Skeletal muscle tissue (tissue), 3 donors: ENCODE measurements at regions not wholly inside any gene's neighbourhood (a gene's known extent, or its start where the extent isn't known, plus 50 kb on each side); places are given as distances from the start of the nearest gene placed in this dataset.

ENCODE experiments used
- H3K27ac ChIP-seq: one replicate; pipeline ENCODE4 v1.7.0; 2013; ENCODE audit warnings: mild to moderate bottlenecking, low read depth, low read length, inconsistent platforms
- H3K27me3 ChIP-seq, 3 donors: one replicate each; pipeline ENCODE4 v1.7.0; 2013; ENCODE audit warnings: low read length in 3 of 3; ENCODE audit not compliant: control insufficient read depth in 3 of 3, insufficient read depth in 3 of 3
- H3K36me3 ChIP-seq, 3 donors: one replicate each; pipeline ENCODE4 v1.7.0; 2013; ENCODE audit warnings: low read length in 3 of 3; ENCODE audit not compliant: control insufficient read depth in 3 of 3, insufficient read depth in 3 of 3
- H3K4me1 ChIP-seq, 3 donors: one replicate each; pipeline ENCODE4 v1.7.0; 2013; ENCODE audit warnings: low read length in 3 of 3, mild to moderate bottlenecking in 3 of 3; ENCODE audit not compliant: control insufficient read depth in 3 of 3, insufficient read depth in 3 of 3
- H3K4me3 ChIP-seq, 3 donors: one replicate each; pipeline ENCODE4 v1.7.0; 2013; ENCODE audit warnings: low read length in 3 of 3
- H3K9ac ChIP-seq, 3 donors: one replicate each; pipeline ENCODE4 v1.7.0; 2013; ENCODE audit warnings: low read length in 3 of 3, mild to moderate bottlenecking in 3 of 3, moderate library complexity in 2 of 3, low read depth in 1 of 3
- H3K9me3 ChIP-seq, 3 donors: one replicate each; pipeline ENCODE4 v1.7.0; 2013; ENCODE audit warnings: low read length in 3 of 3; ENCODE audit not compliant: control insufficient read depth in 3 of 3
- donor health status: Osteomylitis.

- no peaks in the 10 kb centered on the region for H3K36me3 ChIP-seq
- H3K9ac ChIP-seq, result no peak overlapping the region
- no peaks in the 10 kb centered on the region for H3K9me3 ChIP-seq
- H3K27me3 ChIP-seq, result no peaks in the 10 kb centered on the region
- H3K4me3 ChIP-seq, result no peak overlapping the region
- H3K27ac ChIP-seq, result no peak overlapping the region
- H3K4me1 ChIP-seq, result peaks cover 0 to 18% (median 2%) of the 10 kb centered on the region in 3 donors
Observed at GRCh38 chr3:72134989-72135451, 350.1 kb upstream of the PROK2 start.

GRCh38 chr3:72133329-72134011, 348.5 kb upstream of the PROK2 start:
- Histone ChIP-seq H3K9me3 (no peaks in the 10 kb centered on the region), H3K9ac (no peak overlapping the region), H3K27me3 (no peaks in the 10 kb centered on the region), H3K4me1 (peaks cover 8 to 28% (median 12%) of the 10 kb centered on the region in 3 donors), H3K27ac (no peak overlapping the region), H3K4me3 (no peak overlapping the region), H3K36me3 (no peaks in the 10 kb centered on the region)

GRCh38 chr3:72131899-72132298, 347.0 kb upstream of the PROK2 start:
- H3K4me1 ChIP-seq, result peaks cover 8 to 20% (median 12%) of the 10 kb centered on the region in 3 donors
- no peaks in the 10 kb centered on the region for H3K27me3 ChIP-seq
- H3K9ac ChIP-seq, result no peak overlapping the region
- H3K9me3 ChIP-seq, result no peaks in the 10 kb centered on the region
- no peak overlapping the region for H3K27ac ChIP-seq
- no peak overlapping the region for H3K4me3 ChIP-seq
- H3K36me3 ChIP-seq, result no peaks in the 10 kb centered on the region

- Histone ChIP-seq H3K4me1 (peaks cover 8 to 20% (median 12%) of the 10 kb centered on the region in 3 donors), H3K9ac (no peak overlapping the region), H3K27me3 (no peaks in the 10 kb centered on the region), H3K4me3 (no peak overlapping the region), H3K9me3 (no peaks in the 10 kb centered on the region), H3K27ac (no peak overlapping the region), H3K36me3 (no peaks in the 10 kb centered on the region)
Observed at GRCh38 chr3:72130565-72130964, 345.6 kb upstream of the PROK2 start.

GRCh38 chr3:72129501-72130094, 344.6 kb upstream of the PROK2 start:
- no peaks in the 10 kb centered on the region for H3K36me3 ChIP-seq
- no peak overlapping the region for H3K27ac ChIP-seq
- no peaks in the 10 kb centered on the region for H3K27me3 ChIP-seq

GRCh38 chr3:72128921-72129320, 344.0 kb upstream of the PROK2 start:
- H3K27me3 ChIP-seq, result no peaks in the 10 kb centered on the region
- no peak overlapping the region for H3K9ac ChIP-seq
- H3K9me3 ChIP-seq, result no peaks in the 10 kb centered on the region
- H3K4me3 ChIP-seq, result no peak overlapping the region
- peaks cover 8 to 25% (median 12%) of the 10 kb centered on the region in 3 donors for H3K4me1 ChIP-seq
- no peak overlapping the region for H3K27ac ChIP-seq
- H3K36me3 ChIP-seq, result no peaks in the 10 kb centered on the region

More at GRCh38 chr3:72129501-72130094, 344.6 kb upstream of the PROK2 start:
- Histone ChIP-seq H3K9ac (no peak overlapping the region), H3K4me3 (no peak overlapping the region), H3K4me1 (peaks cover 8 to 20% (median 12%) of the 10 kb centered on the region in 3 donors), H3K9me3 (no peaks in the 10 kb centered on the region)

GRCh38 chr3:72127844-72128243, 342.9 kb upstream of the PROK2 start:
- H3K9ac ChIP-seq, result no peak overlapping the region
- H3K36me3 ChIP-seq, result no peaks in the 10 kb centered on the region
- H3K9me3 ChIP-seq, result no peaks in the 10 kb centered on the region
- peaks cover 8 to 20% (median 16%) of the 10 kb centered on the region in 3 donors for H3K4me1 ChIP-seq
- H3K27ac ChIP-seq, result no peak overlapping the region
- H3K27me3 ChIP-seq, result no peaks in the 10 kb centered on the region
- H3K4me3 ChIP-seq, result no peak overlapping the region

GRCh38 chr3:72127224-72127612, 342.3 kb upstream of the PROK2 start:
- H3K4me3 ChIP-seq, result no peak overlapping the region
- H3K27me3 ChIP-seq, result no peaks in the 10 kb centered on the region
- no peaks in the 10 kb centered on the region for H3K9me3 ChIP-seq
- no peak overlapping the region for H3K27ac ChIP-seq
- peaks cover 8 to 20% (median 16%) of the 10 kb centered on the region in 3 donors for H3K4me1 ChIP-seq
- no peaks in the 10 kb centered on the region for H3K36me3 ChIP-seq
- no peak overlapping the region for H3K9ac ChIP-seq

- Histone ChIP-seq H3K27me3 (no peaks in the 10 kb centered on the region), H3K4me1 (peaks cover 8 to 20% (median 16%) of the 10 kb centered on the region in 3 donors), H3K36me3 (no peaks in the 10 kb centered on the region), H3K4me3 (no peak overlapping the region), H3K27ac (no peak overlapping the region), H3K9ac (no peak overlapping the region), H3K9me3 (no peaks in the 10 kb centered on the region)
Observed at GRCh38 chr3:72126441-72127223, 341.7 kb upstream of the PROK2 start.
